MM.1S (cell line): ENCODE measurements at regions not wholly inside any gene's neighbourhood (a gene's known extent, or its start where the extent isn't known, plus 50 kb on each side); places are given as distances from the start of the nearest gene placed in this dataset.

Experiments
- DNase-seq: peaks from one replicate; pipeline ENCODE4 v3.0.0-alpha.2; 2015
- H2AFZ ChIP-seq: fragments of 300-600 bp; sonication (generic); 2 replicates; pipeline ENCODE4 v1.6.0; 2016; ENCODE audit warnings: antibody characterized with exemption, low read length
- H3F3A ChIP-seq: fragments of 300-600 bp; sonication (generic); 2 replicates; pipeline ENCODE4 v1.6.1; 2016; ENCODE audit warnings: mild to moderate bottlenecking, antibody characterized with exemption, low read length, moderate library complexity, mixed read lengths; ENCODE audit not compliant: insufficient read depth
- H3K27ac ChIP-seq: fragments of 300-600 bp; sonication (generic); 2 replicates; pipeline ENCODE4 v1.5.1; 2016; ENCODE audit warnings: mild to moderate bottlenecking, low read length
- H3K27me3 ChIP-seq: fragments of 300-600 bp; sonication (generic); replicated peaks from 2 replicates; pipeline ENCODE4 v1.6.0; 2016; ENCODE audit warnings: low read length; ENCODE audit not compliant: insufficient read depth
- H3K36me3 ChIP-seq: fragments of 300-600 bp; sonication (generic); replicated peaks from 2 replicates; pipeline ENCODE4 v1.6.1; 2016; ENCODE audit warnings: mild to moderate bottlenecking, low read length, mixed read lengths; ENCODE audit not compliant: insufficient read depth
- H3K4me1 ChIP-seq: fragments of 300-600 bp; sonication (generic); 2 replicates; pipeline ENCODE4 v1.6.1; 2016; ENCODE audit warnings: low read length, mixed read lengths
- H3K4me2 ChIP-seq: fragments of 300-600 bp; sonication (generic); 2 replicates; pipeline ENCODE4 v1.6.0; 2016; ENCODE audit warnings: low read depth, low read length
- H3K4me3 ChIP-seq: fragments of 300-600 bp; sonication (generic); 2 replicates; pipeline ENCODE4 v1.5.1; 2016; ENCODE audit warnings: low read length, mixed read lengths
- H3K79me2 ChIP-seq: fragments of 300-600 bp; sonication (generic); 2 replicates; pipeline ENCODE4 v1.6.1; 2016; ENCODE audit warnings: mixed run types, low read length, mixed read lengths
- H3K9ac ChIP-seq: fragments of 300-600 bp; sonication (generic); 2 replicates; pipeline ENCODE4 v1.6.1; 2016; ENCODE audit warnings: low read length, mixed read lengths
- H3K9me2 ChIP-seq: fragments of 300-600 bp; sonication (generic); replicated peaks from 2 replicates; pipeline ENCODE4 v1.6.1; 2016; ENCODE audit warnings: mild to moderate bottlenecking, low read length, mixed read lengths; ENCODE audit not compliant: insufficient read depth
- H3K9me3 ChIP-seq: fragments of 300-600 bp; sonication (generic); replicated peaks from 2 replicates; pipeline ENCODE4 v1.6.1; 2016; ENCODE audit warnings: mild to moderate bottlenecking, low read length, mixed read lengths; ENCODE audit not compliant: insufficient read depth
- H4K20me1 ChIP-seq: fragments of 300-600 bp; sonication (generic); 2 replicates; pipeline ENCODE4 v1.6.1; 2016; ENCODE audit warnings: mild to moderate bottlenecking, low read length, moderate library complexity, mixed read lengths; ENCODE audit not compliant: insufficient read depth
- CTCF ChIP-seq: fragments of 300-600 bp; sonication (generic); IDR thresholded peaks from 2 replicates; pipeline ENCODE4 v1.5.1; 2016; ENCODE audit warnings: antibody characterized with exemption, low read length, mixed read lengths
- EZH2 ChIP-seq: fragments of 300-600 bp; sonication (generic); optimal IDR thresholded peaks from 2 replicates; pipeline ENCODE3; 2017; ENCODE audit warnings: low read depth, mild to moderate bottlenecking, antibody characterized with exemption, low read length, mixed read lengths
- EZH2phosphoT487 ChIP-seq: fragments of 300-600 bp; sonication (generic); IDR thresholded peaks from 2 replicates; pipeline ENCODE4 v1.6.1; 2018; ENCODE audit warnings: antibody characterized with exemption, low read length

- Histone ChIP-seq H3F3A (no peaks in the 10 kb centered on the region), H3K9me3 (no peaks in the 10 kb centered on the region), H2AFZ (no peak overlapping the region), H3K27me3 (no peaks in the 10 kb centered on the region), H3K36me3 (no peaks in the 10 kb centered on the region), H3K4me1 (no peaks in the 10 kb centered on the region), H4K20me1 (no peaks in the 10 kb centered on the region), H3K4me2 (no peak overlapping the region), H3K79me2 (no peaks in the 10 kb centered on the region), H3K4me3 (no peak overlapping the region), H3K9me2 (no peaks in the 10 kb centered on the region), H3K27ac (no peak overlapping the region), H3K9ac (no peak overlapping the region)
- no peak for DNase-seq
- TF ChIP-seq EZH2phosphoT487 (no peak), CTCF (no peak), EZH2 (no peak)
These were observed 584.6 kb upstream of the POM121L12 start for GRCh38 chr7:52450816-52451215.

- Histone ChIP-seq H3K4me1 (no peaks in the 10 kb centered on the region), H3K9me3 (no peaks in the 10 kb centered on the region), H2AFZ (no peak overlapping the region), H3K36me3 (no peaks in the 10 kb centered on the region; the same call in 1 of the 2 replicates), H3K27me3 (no peaks in the 10 kb centered on the region), H3K4me2 (no peak overlapping the region), H3K9me2 (no peaks in the 10 kb centered on the region), H3K79me2 (no peaks in the 10 kb centered on the region), H3K4me3 (no peak overlapping the region), H3K9ac (no peak overlapping the region), H3F3A (no peaks in the 10 kb centered on the region), H4K20me1 (no peaks in the 10 kb centered on the region), H3K27ac (no peak overlapping the region)
- TF ChIP-seq EZH2, result no peak
- no peak for DNase-seq
These were observed 587.8 kb upstream of the POM121L12 start for GRCh38 chr7:52447581-52448180.

- Histone ChIP-seq H3K27ac (no peak overlapping the region), H3K4me1 (no peaks in the 10 kb centered on the region), H3K36me3 (no peaks in the 10 kb centered on the region), H3K27me3 (no peaks in the 10 kb centered on the region), H4K20me1 (no peaks in the 10 kb centered on the region), H3K4me2 (no peak overlapping the region; the same call in 1 of the 2 replicates), H3K9me2 (no peaks in the 10 kb centered on the region), H3K9me3 (no peaks in the 10 kb centered on the region), H3F3A (no peaks in the 10 kb centered on the region), H3K4me3 (no peak overlapping the region), H3K9ac (no peak overlapping the region), H3K79me2 (no peaks in the 10 kb centered on the region), H2AFZ (no peak overlapping the region)
- no peak for DNase-seq
- TF ChIP-seq CTCF, result no peak
- no peak for TF ChIP-seq EZH2phosphoT487
- TF ChIP-seq EZH2, result no peak
These were observed 599.2 kb upstream of the POM121L12 start for GRCh38 chr7:52436278-52436677.

GRCh38 chr7:52431082-52431815 is 604.2 kb upstream of the POM121L12 start:
- H4K20me1 ChIP-seq, result no peaks in the 10 kb centered on the region
- H3K27ac ChIP-seq, result no peak overlapping the region
- no peaks in the 10 kb centered on the region for H3K36me3 ChIP-seq
- H3K9me3 ChIP-seq, result no peaks in the 10 kb centered on the region
- H3F3A ChIP-seq, result no peaks in the 10 kb centered on the region
- no peak for DNase-seq
- TF ChIP-seq EZH2, result no peak
- no peak for TF ChIP-seq EZH2phosphoT487
- TF ChIP-seq CTCF, result no peak
- no peak overlapping the region for H2AFZ ChIP-seq
- no peaks in the 10 kb centered on the region for H3K4me1 ChIP-seq
- no peak overlapping the region for H3K4me2 ChIP-seq
- no peak overlapping the region for H3K4me3 ChIP-seq
- no peaks in the 10 kb centered on the region for H3K79me2 ChIP-seq
- no peak overlapping the region for H3K9ac ChIP-seq
- H3K9me2 ChIP-seq, result no peaks in the 10 kb centered on the region
- H3K27me3 ChIP-seq, result no peaks in the 10 kb centered on the region
